H9 (cell line): ENCODE measurements at regions not wholly inside any gene's neighbourhood (a gene's known extent, or its start where the extent isn't known, plus 50 kb on each side); places are given as distances from the start of the nearest gene placed in this dataset.

Source experiments
- DNase-seq: peaks from one replicate; pipeline ENCODE4 v3.0.0-alpha.2; 2017
- H2AFZ ChIP-seq: one replicate; pipeline ENCODE4 v1.6.1; 2013; ENCODE audit warnings: mild to moderate bottlenecking, low read length, control low read depth, moderate library complexity
- H2AK5ac ChIP-seq: 2 replicates; pipeline ENCODE4 v1.6.1; 2013; ENCODE audit warnings: low read length, control low read depth, mixed read lengths; ENCODE audit not compliant: insufficient read length
- H2BK120ac ChIP-seq: one replicate; pipeline ENCODE4 v1.6.1; 2013; ENCODE audit warnings: low read depth, mild to moderate bottlenecking, low read length, control low read depth, inconsistent platforms; ENCODE audit not compliant: poor library complexity, severe bottlenecking
- H2BK12ac ChIP-seq: 2 replicates; pipeline ENCODE4 v1.6.1; 2013; ENCODE audit warnings: low read length, control low read depth, mixed read lengths, low read depth; ENCODE audit not compliant: insufficient read length
- H2BK15ac ChIP-seq: 2 replicates; pipeline ENCODE4 v1.6.1; 2013; ENCODE audit warnings: low read depth, low read length, control low read depth
- H2BK20ac ChIP-seq: one replicate; pipeline ENCODE4 v1.6.1; 2013; ENCODE audit warnings: low read depth, mild to moderate bottlenecking, low read length, control low read depth, inconsistent platforms; ENCODE audit not compliant: poor library complexity, severe bottlenecking
- H2BK5ac ChIP-seq: 2 replicates; pipeline ENCODE4 v1.6.1; 2013; ENCODE audit warnings: low read length, control low read depth, mixed read lengths; ENCODE audit not compliant: insufficient read length
- H3K14ac ChIP-seq: 2 replicates; pipeline ENCODE4 v1.6.1; 2013; ENCODE audit warnings: low read length, control low read depth; ENCODE audit not compliant: insufficient read depth
- H3K18ac ChIP-seq: 2 replicates; pipeline ENCODE4 v1.6.1; 2013; ENCODE audit warnings: low read depth, mild to moderate bottlenecking, mixed read lengths, low read length, control low read depth; ENCODE audit not compliant: insufficient read length
- H3K23ac ChIP-seq: 2 replicates; pipeline ENCODE4 v1.6.1; 2013; ENCODE audit warnings: low read length, control low read depth, mixed read lengths, low read depth; ENCODE audit not compliant: insufficient read length
- H3K23me2 ChIP-seq: 2 replicates; pipeline ENCODE4 v1.6.1; 2013; ENCODE audit warnings: low read depth, mild to moderate bottlenecking, mixed read lengths, low read length, control low read depth; ENCODE audit not compliant: insufficient read length, poor library complexity, severe bottlenecking
- H3K27ac ChIP-seq: 2 replicates; pipeline ENCODE4 v1.5.1; 2013; ENCODE audit warnings: low read length, control low read depth, mixed read lengths, low read depth; ENCODE audit not compliant: insufficient read length
- H3K27me3 ChIP-seq: 2 replicates; pipeline ENCODE4 v1.6.1; 2013; ENCODE audit warnings: low read length, control low read depth, inconsistent platforms; ENCODE audit not compliant: insufficient read depth
- H3K4ac ChIP-seq: 2 replicates; pipeline ENCODE4 v1.6.1; 2013; ENCODE audit warnings: low read depth, mild to moderate bottlenecking, control low read depth, inconsistent platforms, low read length, moderate library complexity
- H3K4me1 ChIP-seq: 2 replicates; pipeline ENCODE4 v1.6.1; 2013; ENCODE audit warnings: low read length, control low read depth, inconsistent platforms; ENCODE audit not compliant: insufficient read depth
- H3K4me2 ChIP-seq: 2 replicates; pipeline ENCODE4 v1.6.1; 2013; ENCODE audit warnings: low read length, control low read depth, mixed read lengths; ENCODE audit not compliant: insufficient read length, insufficient read depth
- H3K56ac ChIP-seq: 2 replicates; pipeline ENCODE4 v1.6.1; 2013; ENCODE audit warnings: low read depth, mild to moderate bottlenecking, mixed read lengths, low read length, control low read depth; ENCODE audit not compliant: insufficient read length
- H3K79me1 ChIP-seq: 2 replicates; pipeline ENCODE4 v1.6.1; 2013; ENCODE audit warnings: low read depth, mild to moderate bottlenecking, moderate library complexity, low read length, control low read depth, inconsistent platforms; ENCODE audit not compliant: insufficient read depth, poor library complexity, severe bottlenecking
- H3K79me2 ChIP-seq: 2 replicates; pipeline ENCODE4 v1.6.1; 2013; ENCODE audit warnings: low read length, control low read depth, inconsistent platforms; ENCODE audit not compliant: insufficient read depth
- H3K9ac ChIP-seq: 2 replicates; pipeline ENCODE4 v1.6.1; 2013; ENCODE audit warnings: low read length, control low read depth, mixed read lengths; ENCODE audit not compliant: insufficient read length; ENCODE audit errors: extremely low read depth
- H3K9me3 ChIP-seq: one replicate; pipeline ENCODE4 v1.6.1; 2013; ENCODE audit warnings: low read depth, low read length, inconsistent platforms; ENCODE audit not compliant: control insufficient read depth
- H3T11ph ChIP-seq: one replicate; pipeline ENCODE4 v1.6.1; 2013; ENCODE audit warnings: mild to moderate bottlenecking, low read length, control low read depth, inconsistent platforms
- H4K20me1 ChIP-seq: one replicate; pipeline ENCODE4 v1.6.1; 2013; ENCODE audit not compliant: control insufficient read depth, insufficient read length, insufficient read depth
- H4K5ac ChIP-seq: 2 replicates; pipeline ENCODE4 v1.6.1; 2013; ENCODE audit warnings: low read depth, mild to moderate bottlenecking, mixed read lengths, low read length, control low read depth; ENCODE audit not compliant: insufficient read length
- H4K8ac ChIP-seq: replicated peaks from 2 replicates; pipeline ENCODE4 v1.6.1; 2013; ENCODE audit warnings: low read length, control low read depth, mixed read lengths, low read depth; ENCODE audit not compliant: insufficient read length
- H4K91ac ChIP-seq: 2 replicates; pipeline ENCODE4 v1.6.1; 2013; ENCODE audit warnings: low read depth, mild to moderate bottlenecking, moderate library complexity, mixed read lengths, low read length, control low read depth; ENCODE audit not compliant: insufficient read length
- H3K27ac Mint-ChIP-seq, 3 experiments: 2 replicates in 2 of 3; 3 replicates in 1 of 3; pipeline ENCODE4 v1.8.0; 2020 to 2021; ENCODE audit warnings: mixed read lengths in 3 of 3, mild to moderate bottlenecking in 1 of 3, moderate library complexity in 1 of 3
- H3K27me3 Mint-ChIP-seq: 2 replicates; pipeline ENCODE4 v1.8.0; 2021; ENCODE audit warnings: low read depth, mild to moderate bottlenecking, moderate library complexity, mixed read lengths
- H3K36me3 Mint-ChIP-seq, 3 experiments: 2 replicates in 2 of 3; 3 replicates in 1 of 3; pipeline ENCODE4 v1.8.0; 2020 to 2021; ENCODE audit warnings: low read depth in 3 of 3, mixed read lengths in 3 of 3; ENCODE audit not compliant: insufficient read depth in 1 of 3
- H3K4me1 Mint-ChIP-seq, 2 experiments: 2 replicates each; pipeline ENCODE4 v1.8.0; 2020; ENCODE audit warnings: mixed read lengths in 2 of 2
- H3K4me3 Mint-ChIP-seq, 2 experiments: 2 replicates in 1 of 2; 3 replicates in 1 of 2; pipeline ENCODE4 v1.8.0; 2020 to 2021; ENCODE audit warnings: mild to moderate bottlenecking in 2 of 2, mixed read lengths in 2 of 2, moderate library complexity in 1 of 2
- H3K9me3 Mint-ChIP-seq, 2 experiments: 2 replicates in 1 of 2; 3 replicates in 1 of 2; pipeline ENCODE4 v1.8.0; 2020; ENCODE audit warnings: mild to moderate bottlenecking in 2 of 2, mixed read lengths in 2 of 2, moderate library complexity in 1 of 2
- WGBS: extraction: QIAGEN DNeasy Blood & Tissue Kit; methylation state at CpG from one replicate; pipeline ENCODE4 v1.1.7; 2013; ENCODE audit warnings: missing lambda C conversion rate, low lambda C conversion rate, mixed read lengths; ENCODE audit not compliant: insufficient read length; ENCODE audit errors: extremely low coverage; 5-methylcytosine and 5-hydroxymethylcytosine counted together
- TF ChIP-seq, protein P1 (sequence below): fragments of 200-600 bp; sonication (generic); conservative IDR thresholded peaks from 3 replicates; pipeline ENCODE4 v1.8.0; 2021; ENCODE audit warnings: antibody characterized with exemption, mild to moderate bottlenecking

DNA sequence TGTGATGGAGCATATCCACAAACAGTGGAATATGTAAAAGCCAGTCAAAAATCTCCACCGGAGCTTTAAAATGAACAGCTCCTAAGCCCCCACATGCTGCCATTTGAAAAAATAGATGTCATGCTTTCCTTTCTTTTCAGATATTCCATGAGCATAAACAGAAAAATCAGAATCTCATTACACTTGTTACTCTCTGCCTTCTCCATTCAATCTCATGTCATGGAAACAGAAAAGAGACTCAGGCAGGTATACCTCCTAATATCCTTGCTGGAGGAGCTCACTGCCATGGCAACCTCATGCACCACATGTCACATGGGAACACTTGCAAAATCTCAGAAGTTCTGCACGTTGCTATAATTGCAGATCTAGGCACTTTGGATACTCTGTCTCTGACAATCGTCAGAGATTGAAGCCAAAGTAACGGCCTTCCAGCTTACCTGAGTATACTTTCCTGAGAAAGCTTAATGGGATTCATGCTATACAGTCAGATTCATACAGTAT, 317.0 kb upstream of the ADAMTS9 start:
- no peaks in the 10 kb centered on the region for H3K36me3 Mint-ChIP-seq
- Histone ChIP-seq H3K9me3 (no peaks in the 10 kb centered on the region), H3K27me3 (no peaks in the 10 kb centered on the region), H3K14ac (no peak overlapping the region), H2BK12ac (no peak overlapping the region), H3K56ac (no peak overlapping the region), H2BK20ac (no peak overlapping the region), H3K4ac (no peak overlapping the region), H2AFZ (no peak overlapping the region), H3T11ph (no peak overlapping the region), H4K20me1 (no peaks in the 10 kb centered on the region), H4K5ac (no peak overlapping the region), H3K4me1 (no peaks in the 10 kb centered on the region), H2AK5ac (no peak overlapping the region), H2BK120ac (no peak overlapping the region), H3K79me1 (no peaks in the 10 kb centered on the region), H3K9ac (no peak overlapping the region), H3K27ac (no peak overlapping the region), H3K23ac (no peak overlapping the region), H2BK15ac (no peak overlapping the region), H3K4me2 (no peak overlapping the region), H3K18ac (no peak overlapping the region), H4K8ac (no peak overlapping the region), H3K23me2 (no peaks in the 10 kb centered on the region), H3K79me2 (no peaks in the 10 kb centered on the region), H4K91ac (no peak overlapping the region), H2BK5ac (no peak overlapping the region)
- H3K27me3 Mint-ChIP-seq: no peaks in the 10 kb centered on the region; the same call in 1 of the 2 replicates
- no peak overlapping the region for H3K4me3 Mint-ChIP-seq
- peaks cover 0 to 3% of the 10 kb centered on the region in 2 experiments; a peak in 3 of 4 replicates for H3K4me1 Mint-ChIP-seq
- H3K9me3 Mint-ChIP-seq: no peaks in the 10 kb centered on the region
- no CpG with 5 or more reads among the region's 4 CpGs for WGBS
- TF ChIP-seq, protein P1, sequence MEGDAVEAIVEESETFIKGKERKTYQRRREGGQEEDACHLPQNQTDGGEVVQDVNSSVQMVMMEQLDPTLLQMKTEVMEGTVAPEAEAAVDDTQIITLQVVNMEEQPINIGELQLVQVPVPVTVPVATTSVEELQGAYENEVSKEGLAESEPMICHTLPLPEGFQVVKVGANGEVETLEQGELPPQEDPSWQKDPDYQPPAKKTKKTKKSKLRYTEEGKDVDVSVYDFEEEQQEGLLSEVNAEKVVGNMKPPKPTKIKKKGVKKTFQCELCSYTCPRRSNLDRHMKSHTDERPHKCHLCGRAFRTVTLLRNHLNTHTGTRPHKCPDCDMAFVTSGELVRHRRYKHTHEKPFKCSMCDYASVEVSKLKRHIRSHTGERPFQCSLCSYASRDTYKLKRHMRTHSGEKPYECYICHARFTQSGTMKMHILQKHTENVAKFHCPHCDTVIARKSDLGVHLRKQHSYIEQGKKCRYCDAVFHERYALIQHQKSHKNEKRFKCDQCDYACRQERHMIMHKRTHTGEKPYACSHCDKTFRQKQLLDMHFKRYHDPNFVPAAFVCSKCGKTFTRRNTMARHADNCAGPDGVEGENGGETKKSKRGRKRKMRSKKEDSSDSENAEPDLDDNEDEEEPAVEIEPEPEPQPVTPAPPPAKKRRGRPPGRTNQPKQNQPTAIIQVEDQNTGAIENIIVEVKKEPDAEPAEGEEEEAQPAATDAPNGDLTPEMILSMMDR: no peak
- DNase-seq: no peak
- no peak overlapping the region for H3K27ac Mint-ChIP-seq
